ENCODE measurements at regions not wholly inside any gene's neighbourhood (a gene's known extent, or its start where the extent isn't known, plus 50 kb on each side); places are given as distances from the start of the nearest gene placed in this dataset.

DNA sequence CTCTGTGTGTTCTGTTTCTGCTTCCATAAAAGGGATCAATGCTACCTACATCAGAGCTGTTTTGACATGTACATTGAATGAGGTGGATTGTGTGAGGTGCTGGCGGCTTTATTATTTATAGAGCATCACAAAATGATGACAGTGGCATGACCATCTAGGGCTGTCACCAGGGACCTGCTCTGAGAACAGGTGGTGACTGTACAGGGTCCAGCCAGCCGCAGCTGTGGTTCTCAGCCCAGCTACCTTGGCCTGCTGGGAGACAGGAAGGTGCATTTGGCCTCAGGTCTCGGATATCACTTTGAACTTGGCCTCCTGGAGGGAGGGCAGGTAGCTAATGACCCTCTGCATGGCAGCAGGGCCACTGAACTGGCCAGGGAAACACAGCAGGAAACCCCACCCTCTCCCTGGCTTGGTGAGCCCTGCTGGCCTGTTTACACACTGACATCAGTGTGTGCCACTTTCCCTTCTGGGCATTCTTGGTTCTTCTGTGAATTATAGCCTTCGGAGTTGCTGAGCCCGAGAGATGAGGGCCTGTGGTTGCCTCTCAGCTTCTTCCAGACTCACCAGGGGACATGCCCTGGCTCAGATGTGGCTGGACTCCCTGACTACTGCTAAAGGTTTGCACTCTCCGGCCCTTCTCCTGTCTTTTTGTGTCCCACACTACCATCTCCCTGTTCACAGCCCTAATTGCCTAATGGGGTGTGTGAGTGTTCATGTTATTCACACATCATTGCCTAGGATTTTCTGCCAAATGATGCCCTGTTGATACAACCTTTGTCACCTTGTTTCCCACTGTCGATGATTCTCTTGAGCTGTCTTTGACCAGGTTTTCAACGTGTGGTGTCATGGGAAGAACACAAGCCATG lies 109.2 kb upstream of the RAB12 start:
- TF ChIP-seq, protein P1, sequence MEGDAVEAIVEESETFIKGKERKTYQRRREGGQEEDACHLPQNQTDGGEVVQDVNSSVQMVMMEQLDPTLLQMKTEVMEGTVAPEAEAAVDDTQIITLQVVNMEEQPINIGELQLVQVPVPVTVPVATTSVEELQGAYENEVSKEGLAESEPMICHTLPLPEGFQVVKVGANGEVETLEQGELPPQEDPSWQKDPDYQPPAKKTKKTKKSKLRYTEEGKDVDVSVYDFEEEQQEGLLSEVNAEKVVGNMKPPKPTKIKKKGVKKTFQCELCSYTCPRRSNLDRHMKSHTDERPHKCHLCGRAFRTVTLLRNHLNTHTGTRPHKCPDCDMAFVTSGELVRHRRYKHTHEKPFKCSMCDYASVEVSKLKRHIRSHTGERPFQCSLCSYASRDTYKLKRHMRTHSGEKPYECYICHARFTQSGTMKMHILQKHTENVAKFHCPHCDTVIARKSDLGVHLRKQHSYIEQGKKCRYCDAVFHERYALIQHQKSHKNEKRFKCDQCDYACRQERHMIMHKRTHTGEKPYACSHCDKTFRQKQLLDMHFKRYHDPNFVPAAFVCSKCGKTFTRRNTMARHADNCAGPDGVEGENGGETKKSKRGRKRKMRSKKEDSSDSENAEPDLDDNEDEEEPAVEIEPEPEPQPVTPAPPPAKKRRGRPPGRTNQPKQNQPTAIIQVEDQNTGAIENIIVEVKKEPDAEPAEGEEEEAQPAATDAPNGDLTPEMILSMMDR (IDR thresholded peaks at IDR 0.05), result no peak
- TF ChIP-seq TCF7L2 (IDR thresholded peaks at IDR 0.05; ENCODE audit: low read depth, low read length) (no peak), POLR2AphosphoS5 (IDR thresholded peaks at IDR 0.05; ENCODE audit: low read depth, low read length) (no peak), SIN3A (IDR thresholded peaks at IDR 0.05; ENCODE audit: borderline replicate concordance, insufficient read depth, low read depth, low read length) (no peak)
- TF ChIP-seq, protein P2, sequence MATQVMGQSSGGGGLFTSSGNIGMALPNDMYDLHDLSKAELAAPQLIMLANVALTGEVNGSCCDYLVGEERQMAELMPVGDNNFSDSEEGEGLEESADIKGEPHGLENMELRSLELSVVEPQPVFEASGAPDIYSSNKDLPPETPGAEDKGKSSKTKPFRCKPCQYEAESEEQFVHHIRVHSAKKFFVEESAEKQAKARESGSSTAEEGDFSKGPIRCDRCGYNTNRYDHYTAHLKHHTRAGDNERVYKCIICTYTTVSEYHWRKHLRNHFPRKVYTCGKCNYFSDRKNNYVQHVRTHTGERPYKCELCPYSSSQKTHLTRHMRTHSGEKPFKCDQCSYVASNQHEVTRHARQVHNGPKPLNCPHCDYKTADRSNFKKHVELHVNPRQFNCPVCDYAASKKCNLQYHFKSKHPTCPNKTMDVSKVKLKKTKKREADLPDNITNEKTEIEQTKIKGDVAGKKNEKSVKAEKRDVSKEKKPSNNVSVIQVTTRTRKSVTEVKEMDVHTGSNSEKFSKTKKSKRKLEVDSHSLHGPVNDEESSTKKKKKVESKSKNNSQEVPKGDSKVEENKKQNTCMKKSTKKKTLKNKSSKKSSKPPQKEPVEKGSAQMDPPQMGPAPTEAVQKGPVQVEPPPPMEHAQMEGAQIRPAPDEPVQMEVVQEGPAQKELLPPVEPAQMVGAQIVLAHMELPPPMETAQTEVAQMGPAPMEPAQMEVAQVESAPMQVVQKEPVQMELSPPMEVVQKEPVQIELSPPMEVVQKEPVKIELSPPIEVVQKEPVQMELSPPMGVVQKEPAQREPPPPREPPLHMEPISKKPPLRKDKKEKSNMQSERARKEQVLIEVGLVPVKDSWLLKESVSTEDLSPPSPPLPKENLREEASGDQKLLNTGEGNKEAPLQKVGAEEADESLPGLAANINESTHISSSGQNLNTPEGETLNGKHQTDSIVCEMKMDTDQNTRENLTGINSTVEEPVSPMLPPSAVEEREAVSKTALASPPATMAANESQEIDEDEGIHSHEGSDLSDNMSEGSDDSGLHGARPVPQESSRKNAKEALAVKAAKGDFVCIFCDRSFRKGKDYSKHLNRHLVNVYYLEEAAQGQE (IDR thresholded peaks at IDR 0.05; ENCODE audit: insufficient read depth in 1 of 2, low read depth in 2 of 2, low read length in 1 of 2), result no peak
